H9 (cell line): ENCODE measurements at regions not wholly inside any gene's neighbourhood (a gene's known extent, or its start where the extent isn't known, plus 50 kb on each side); places are given as distances from the start of the nearest gene placed in this dataset.

Source experiments
- DNase-seq: peaks from one replicate; pipeline ENCODE4 v3.0.0-alpha.2; 2017
- H2AFZ ChIP-seq: one replicate; pipeline ENCODE4 v1.6.1; 2013; ENCODE audit warnings: mild to moderate bottlenecking, low read length, control low read depth, moderate library complexity
- H2AK5ac ChIP-seq: 2 replicates; pipeline ENCODE4 v1.6.1; 2013; ENCODE audit warnings: low read length, control low read depth, mixed read lengths; ENCODE audit not compliant: insufficient read length
- H2BK120ac ChIP-seq: one replicate; pipeline ENCODE4 v1.6.1; 2013; ENCODE audit warnings: low read depth, mild to moderate bottlenecking, low read length, control low read depth, inconsistent platforms; ENCODE audit not compliant: poor library complexity, severe bottlenecking
- H2BK12ac ChIP-seq: 2 replicates; pipeline ENCODE4 v1.6.1; 2013; ENCODE audit warnings: low read length, control low read depth, mixed read lengths, low read depth; ENCODE audit not compliant: insufficient read length
- H2BK15ac ChIP-seq: 2 replicates; pipeline ENCODE4 v1.6.1; 2013; ENCODE audit warnings: low read depth, low read length, control low read depth
- H2BK20ac ChIP-seq: one replicate; pipeline ENCODE4 v1.6.1; 2013; ENCODE audit warnings: low read depth, mild to moderate bottlenecking, low read length, control low read depth, inconsistent platforms; ENCODE audit not compliant: poor library complexity, severe bottlenecking
- H2BK5ac ChIP-seq: 2 replicates; pipeline ENCODE4 v1.6.1; 2013; ENCODE audit warnings: low read length, control low read depth, mixed read lengths; ENCODE audit not compliant: insufficient read length
- H3K14ac ChIP-seq: 2 replicates; pipeline ENCODE4 v1.6.1; 2013; ENCODE audit warnings: low read length, control low read depth; ENCODE audit not compliant: insufficient read depth
- H3K18ac ChIP-seq: 2 replicates; pipeline ENCODE4 v1.6.1; 2013; ENCODE audit warnings: low read depth, mild to moderate bottlenecking, mixed read lengths, low read length, control low read depth; ENCODE audit not compliant: insufficient read length
- H3K23ac ChIP-seq: 2 replicates; pipeline ENCODE4 v1.6.1; 2013; ENCODE audit warnings: low read length, control low read depth, mixed read lengths, low read depth; ENCODE audit not compliant: insufficient read length
- H3K23me2 ChIP-seq: 2 replicates; pipeline ENCODE4 v1.6.1; 2013; ENCODE audit warnings: low read depth, mild to moderate bottlenecking, mixed read lengths, low read length, control low read depth; ENCODE audit not compliant: insufficient read length, poor library complexity, severe bottlenecking
- H3K27ac ChIP-seq: 2 replicates; pipeline ENCODE4 v1.5.1; 2013; ENCODE audit warnings: low read length, control low read depth, mixed read lengths, low read depth; ENCODE audit not compliant: insufficient read length
- H3K27me3 ChIP-seq: 2 replicates; pipeline ENCODE4 v1.6.1; 2013; ENCODE audit warnings: low read length, control low read depth, inconsistent platforms; ENCODE audit not compliant: insufficient read depth
- H3K4ac ChIP-seq: 2 replicates; pipeline ENCODE4 v1.6.1; 2013; ENCODE audit warnings: low read depth, mild to moderate bottlenecking, control low read depth, inconsistent platforms, low read length, moderate library complexity
- H3K4me1 ChIP-seq: 2 replicates; pipeline ENCODE4 v1.6.1; 2013; ENCODE audit warnings: low read length, control low read depth, inconsistent platforms; ENCODE audit not compliant: insufficient read depth
- H3K4me2 ChIP-seq: 2 replicates; pipeline ENCODE4 v1.6.1; 2013; ENCODE audit warnings: low read length, control low read depth, mixed read lengths; ENCODE audit not compliant: insufficient read length, insufficient read depth
- H3K56ac ChIP-seq: 2 replicates; pipeline ENCODE4 v1.6.1; 2013; ENCODE audit warnings: low read depth, mild to moderate bottlenecking, mixed read lengths, low read length, control low read depth; ENCODE audit not compliant: insufficient read length
- H3K79me1 ChIP-seq: 2 replicates; pipeline ENCODE4 v1.6.1; 2013; ENCODE audit warnings: low read depth, mild to moderate bottlenecking, moderate library complexity, low read length, control low read depth, inconsistent platforms; ENCODE audit not compliant: insufficient read depth, poor library complexity, severe bottlenecking
- H3K79me2 ChIP-seq: 2 replicates; pipeline ENCODE4 v1.6.1; 2013; ENCODE audit warnings: low read length, control low read depth, inconsistent platforms; ENCODE audit not compliant: insufficient read depth
- H3K9ac ChIP-seq: 2 replicates; pipeline ENCODE4 v1.6.1; 2013; ENCODE audit warnings: low read length, control low read depth, mixed read lengths; ENCODE audit not compliant: insufficient read length; ENCODE audit errors: extremely low read depth
- H3K9me3 ChIP-seq: one replicate; pipeline ENCODE4 v1.6.1; 2013; ENCODE audit warnings: low read depth, low read length, inconsistent platforms; ENCODE audit not compliant: control insufficient read depth
- H3T11ph ChIP-seq: one replicate; pipeline ENCODE4 v1.6.1; 2013; ENCODE audit warnings: mild to moderate bottlenecking, low read length, control low read depth, inconsistent platforms
- H4K20me1 ChIP-seq: one replicate; pipeline ENCODE4 v1.6.1; 2013; ENCODE audit not compliant: control insufficient read depth, insufficient read length, insufficient read depth
- H4K5ac ChIP-seq: 2 replicates; pipeline ENCODE4 v1.6.1; 2013; ENCODE audit warnings: low read depth, mild to moderate bottlenecking, mixed read lengths, low read length, control low read depth; ENCODE audit not compliant: insufficient read length
- H4K8ac ChIP-seq: replicated peaks from 2 replicates; pipeline ENCODE4 v1.6.1; 2013; ENCODE audit warnings: low read length, control low read depth, mixed read lengths, low read depth; ENCODE audit not compliant: insufficient read length
- H4K91ac ChIP-seq: 2 replicates; pipeline ENCODE4 v1.6.1; 2013; ENCODE audit warnings: low read depth, mild to moderate bottlenecking, moderate library complexity, mixed read lengths, low read length, control low read depth; ENCODE audit not compliant: insufficient read length
- H3K27ac Mint-ChIP-seq, 3 experiments: 2 replicates in 2 of 3; 3 replicates in 1 of 3; pipeline ENCODE4 v1.8.0; 2020 to 2021; ENCODE audit warnings: mixed read lengths in 3 of 3, mild to moderate bottlenecking in 1 of 3, moderate library complexity in 1 of 3
- H3K27me3 Mint-ChIP-seq: 2 replicates; pipeline ENCODE4 v1.8.0; 2021; ENCODE audit warnings: low read depth, mild to moderate bottlenecking, moderate library complexity, mixed read lengths
- H3K36me3 Mint-ChIP-seq, 3 experiments: 2 replicates in 2 of 3; 3 replicates in 1 of 3; pipeline ENCODE4 v1.8.0; 2020 to 2021; ENCODE audit warnings: low read depth in 3 of 3, mixed read lengths in 3 of 3; ENCODE audit not compliant: insufficient read depth in 1 of 3
- H3K4me1 Mint-ChIP-seq, 2 experiments: 2 replicates each; pipeline ENCODE4 v1.8.0; 2020; ENCODE audit warnings: mixed read lengths in 2 of 2
- H3K4me3 Mint-ChIP-seq, 2 experiments: 2 replicates in 1 of 2; 3 replicates in 1 of 2; pipeline ENCODE4 v1.8.0; 2020 to 2021; ENCODE audit warnings: mild to moderate bottlenecking in 2 of 2, mixed read lengths in 2 of 2, moderate library complexity in 1 of 2
- H3K9me3 Mint-ChIP-seq, 2 experiments: 2 replicates in 1 of 2; 3 replicates in 1 of 2; pipeline ENCODE4 v1.8.0; 2020; ENCODE audit warnings: mild to moderate bottlenecking in 2 of 2, mixed read lengths in 2 of 2, moderate library complexity in 1 of 2
- CTCF ChIP-seq: fragments of 200-600 bp; sonication (generic); conservative IDR thresholded peaks from 3 replicates; pipeline ENCODE4 v1.8.0; 2021; ENCODE audit warnings: antibody characterized with exemption, mild to moderate bottlenecking
- whole genome bisulfite sequencing: extraction: QIAGEN DNeasy Blood & Tissue Kit; methylation state at CpG from one replicate; pipeline ENCODE4 v1.1.7; 2013; ENCODE audit warnings: missing lambda C conversion rate, low lambda C conversion rate, mixed read lengths; ENCODE audit not compliant: insufficient read length; ENCODE audit errors: extremely low coverage; 5-methylcytosine and 5-hydroxymethylcytosine counted together

GRCh38 chr2:64336171-64336570 is 117.8 kb upstream of the LGALSL start:
- no peaks in the 10 kb centered on the region for H3K23me2 ChIP-seq
- H3K79me2 ChIP-seq: no peaks in the 10 kb centered on the region
- TF ChIP-seq CTCF: no peak
- no peak overlapping the region for H3K4me2 ChIP-seq
- no peak overlapping the region for H2BK15ac ChIP-seq
- H3K14ac ChIP-seq: no peak overlapping the region
- no peak overlapping the region for H2AFZ ChIP-seq
- H3K56ac ChIP-seq: no peak overlapping the region
- H2BK20ac ChIP-seq: no peak overlapping the region
- no peak overlapping the region for H2BK12ac ChIP-seq
- H3K18ac ChIP-seq: no peak overlapping the region
- H3K27ac ChIP-seq: no peak overlapping the region
- no CpG with 5 or more reads among the region's 1 CpG for WGBS
- no peak overlapping the region for H3K23ac ChIP-seq
- no peak overlapping the region for H2BK5ac ChIP-seq
- no peak overlapping the region for H2BK120ac ChIP-seq
- H3K79me1 ChIP-seq: no peaks in the 10 kb centered on the region
- H3K27me3 ChIP-seq: no peaks in the 10 kb centered on the region
- no peak overlapping the region for H4K8ac ChIP-seq
- H3K9me3 Mint-ChIP-seq: no peaks in the 10 kb centered on the region; a peak in 1 of 5 replicates
- H3K36me3 Mint-ChIP-seq: 0 out of 7 replicates have a peak, but pooled peaks cover 0 to 7% (median 0%) of the 10 kb centered on the region in 3 experiments
- no peak for DNase-seq
- H4K20me1 ChIP-seq: no peaks in the 10 kb centered on the region
- no peak overlapping the region for H2AK5ac ChIP-seq
- no peak overlapping the region for H3K4ac ChIP-seq
- no peak overlapping the region for H3K4me3 Mint-ChIP-seq
- no peak overlapping the region for H4K5ac ChIP-seq
- H3K4me1 Mint-ChIP-seq: peaks cover 21 to 26% of the 10 kb centered on the region in 2 experiments
- H3K27ac Mint-ChIP-seq: no peak overlapping the region
- H3T11ph ChIP-seq: no peak overlapping the region
- peaks cover 6% of the 10 kb centered on the region; the same call in 1 of the 2 replicates for H3K4me1 ChIP-seq
- H3K9me3 ChIP-seq: no peaks in the 10 kb centered on the region
- no peak overlapping the region for H3K9ac ChIP-seq
- no peaks in the 10 kb centered on the region; the same call in 1 of the 2 replicates for H3K27me3 Mint-ChIP-seq
- no peak overlapping the region for H4K91ac ChIP-seq
